DND-41 (cell line): ENCODE measurements at regions not wholly inside any gene's neighbourhood (a gene's known extent, or its start where the extent isn't known, plus 50 kb on each side); places are given as distances from the start of the nearest gene placed in this dataset.

ENCODE experiments used
- CTCF ChIP-seq: IDR thresholded peaks from 2 replicates; pipeline ENCODE4 v1.5.1; 2012; ENCODE audit warnings: borderline replicate concordance, low read length, moderate library complexity, mild to moderate bottlenecking; ENCODE audit not compliant: poor library complexity, severe bottlenecking; ENCODE audit errors: extremely low read depth
- EZH2 ChIP-seq: IDR thresholded peaks from 3 replicates; pipeline ENCODE4 v1.6.1; 2012; ENCODE audit warnings: borderline replicate concordance, low read depth, mild to moderate bottlenecking, moderate library complexity, low read length, inconsistent platforms; ENCODE audit not compliant: severe bottlenecking

GRCh38 chr2:37476411-37476810 is 132.0 kb downstream of the QPCT start:
- TF ChIP-seq CTCF = no peak
- TF ChIP-seq EZH2 = no peak
